ENCODE measurements at regions not wholly inside any gene's neighbourhood (a gene's known extent, or its start where the extent isn't known, plus 50 kb on each side); places are given as distances from the start of the nearest gene placed in this dataset.

GRCh38 chr6:153758516-153758915, 280.5 kb upstream of the OPRM1 start:
- Histone ChIP-seq H3K9me3 (ENCODE audit: control insufficient read depth, low read length) (no peaks in the 10 kb centered on the region), H3K4me3 (ENCODE audit: low read length) (no peak overlapping the region), H3K9ac (ENCODE audit: extremely low read depth, low read length, poor library complexity, severe bottlenecking) (no peak overlapping the region), H3K27ac (ENCODE audit: low read depth, low read length) (no peak overlapping the region), H3K4me1 (ENCODE audit: control insufficient read depth, insufficient read depth, low read length) (no peaks in the 10 kb centered on the region), H3K36me3 (ENCODE audit: control insufficient read depth, insufficient read depth, low read length) (no peaks in the 10 kb centered on the region), H3K27me3 (ENCODE audit: control insufficient read depth, insufficient read depth, low read length, poor library complexity, severe bottlenecking) (no peaks in the 10 kb centered on the region)
- no peaks in the 10 kb centered on the region for H3K27me3 Mint-ChIP-seq (ENCODE audit: insufficient read depth)
- no peak overlapping the region for H3K4me3 Mint-ChIP-seq
- no peak for TF ChIP-seq CTCF (conservative IDR thresholded peaks at IDR 0.05)
- no peaks in the 10 kb centered on the region for H3K36me3 Mint-ChIP-seq (ENCODE audit: low read depth)
- no peak overlapping the region for H3K27ac Mint-ChIP-seq
- DNase-seq = no peak
- 85 to 100% methylated on average over 1 to 2 of the region's 2 CpGs for WGBS, 2 experiments (ENCODE audit: insufficient coverage in 1 of 2, insufficient read length in 1 of 2)
- H3K4me1 Mint-ChIP-seq = no peaks in the 10 kb centered on the region
- H3K9me3 Mint-ChIP-seq = no peaks in the 10 kb centered on the region

- no peak for TF ChIP-seq CTCF (conservative IDR thresholded peaks at IDR 0.05)
- Histone ChIP-seq H3K9ac (ENCODE audit: extremely low read depth, low read length, poor library complexity, severe bottlenecking) (no peak overlapping the region), H3K9me3 (ENCODE audit: control insufficient read depth, low read length) (no peaks in the 10 kb centered on the region), H3K27me3 (ENCODE audit: control insufficient read depth, insufficient read depth, low read length, poor library complexity, severe bottlenecking) (no peaks in the 10 kb centered on the region), H3K27ac (ENCODE audit: low read depth, low read length) (no peak overlapping the region), H3K36me3 (ENCODE audit: control insufficient read depth, insufficient read depth, low read length) (no peaks in the 10 kb centered on the region), H3K4me3 (ENCODE audit: low read length) (no peak overlapping the region), H3K4me1 (ENCODE audit: control insufficient read depth, insufficient read depth, low read length) (no peaks in the 10 kb centered on the region)
- no peak for DNase-seq
- H3K27ac Mint-ChIP-seq = no peak overlapping the region
- no peaks in the 10 kb centered on the region for H3K36me3 Mint-ChIP-seq (ENCODE audit: low read depth)
- no peaks in the 10 kb centered on the region for H3K27me3 Mint-ChIP-seq (ENCODE audit: insufficient read depth)
- no peak overlapping the region for H3K4me3 Mint-ChIP-seq
- 85 to 95% methylated on average over 4 to 5 of the region's 5 CpGs for WGBS, 2 experiments (ENCODE audit: insufficient coverage in 1 of 2, insufficient read length in 1 of 2)
- peaks cover 18% of the 10 kb centered on the region for H3K9me3 Mint-ChIP-seq
- no peaks in the 10 kb centered on the region for H3K4me1 Mint-ChIP-seq
Measured at GRCh38 chr6:153735761-153736160, 303.3 kb upstream of the OPRM1 start.

- peaks cover 12% of the 10 kb centered on the region for H3K9me3 Mint-ChIP-seq
- Histone ChIP-seq H3K36me3 (ENCODE audit: control insufficient read depth, insufficient read depth, low read length) (no peaks in the 10 kb centered on the region), H3K27ac (ENCODE audit: low read depth, low read length) (no peak overlapping the region), H3K9ac (ENCODE audit: extremely low read depth, low read length, poor library complexity, severe bottlenecking) (no peak overlapping the region), H3K4me1 (ENCODE audit: control insufficient read depth, insufficient read depth, low read length) (no peaks in the 10 kb centered on the region), H3K9me3 (ENCODE audit: control insufficient read depth, low read length) (no peaks in the 10 kb centered on the region), H3K4me3 (ENCODE audit: low read length) (no peak overlapping the region), H3K27me3 (ENCODE audit: control insufficient read depth, insufficient read depth, low read length, poor library complexity, severe bottlenecking) (no peaks in the 10 kb centered on the region)
- no peaks in the 10 kb centered on the region for H3K27me3 Mint-ChIP-seq (ENCODE audit: insufficient read depth)
- no peak overlapping the region for H3K27ac Mint-ChIP-seq
- TF ChIP-seq CTCF (conservative IDR thresholded peaks at IDR 0.05) = no peak
- no peak for DNase-seq
- H3K36me3 Mint-ChIP-seq (ENCODE audit: low read depth) = no peaks in the 10 kb centered on the region
- peaks cover 24% of the 10 kb centered on the region for H3K4me1 Mint-ChIP-seq
- no peak overlapping the region for H3K4me3 Mint-ChIP-seq
- 40% methylated on average over 1 of the region's 2 CpGs; no CpG with 5 or more reads in 1 of the 2 experiments for WGBS, 2 experiments (ENCODE audit: insufficient coverage in 1 of 2, insufficient read length in 1 of 2)
Measured at GRCh38 chr6:153729189-153729588, 309.9 kb upstream of the OPRM1 start.

Data from endodermal cell (in vitro differentiated cells).